Central memory CD4-positive, alpha-beta T cell (primary cell): ENCODE measurements at regions not wholly inside any gene's neighbourhood (a gene's known extent, or its start where the extent isn't known, plus 50 kb on each side); places are given as distances from the start of the nearest gene placed in this dataset.

ENCODE experiments used
- DNase-seq: peaks from one replicate; pipeline ENCODE4 v3.0.0; 2022

GRCh38 chr12:46461907-46462640, 89.5 kb upstream of the SLC38A2 start:
- no peak for DNase-seq

DNA sequence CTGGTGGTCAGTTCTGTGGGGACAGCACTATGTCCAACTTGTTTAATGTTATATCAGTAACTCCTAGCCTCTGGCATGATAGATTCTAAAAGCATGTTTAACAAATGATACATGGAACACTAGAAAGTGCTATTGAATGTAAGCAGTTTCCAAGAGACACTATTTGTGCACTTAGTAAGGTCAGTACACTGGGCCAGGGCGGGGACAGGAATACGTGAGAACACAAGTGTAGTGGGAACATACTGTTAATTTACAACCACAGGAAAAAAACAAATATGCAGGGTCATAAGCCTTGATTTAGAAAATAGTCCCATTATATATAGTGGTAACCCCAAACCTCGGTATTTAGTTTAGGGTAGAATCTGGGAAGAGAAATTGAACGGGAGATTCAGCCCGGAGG, 88.9 kb upstream of the SLC38A2 start:
- DNase-seq, result no peak

DNA sequence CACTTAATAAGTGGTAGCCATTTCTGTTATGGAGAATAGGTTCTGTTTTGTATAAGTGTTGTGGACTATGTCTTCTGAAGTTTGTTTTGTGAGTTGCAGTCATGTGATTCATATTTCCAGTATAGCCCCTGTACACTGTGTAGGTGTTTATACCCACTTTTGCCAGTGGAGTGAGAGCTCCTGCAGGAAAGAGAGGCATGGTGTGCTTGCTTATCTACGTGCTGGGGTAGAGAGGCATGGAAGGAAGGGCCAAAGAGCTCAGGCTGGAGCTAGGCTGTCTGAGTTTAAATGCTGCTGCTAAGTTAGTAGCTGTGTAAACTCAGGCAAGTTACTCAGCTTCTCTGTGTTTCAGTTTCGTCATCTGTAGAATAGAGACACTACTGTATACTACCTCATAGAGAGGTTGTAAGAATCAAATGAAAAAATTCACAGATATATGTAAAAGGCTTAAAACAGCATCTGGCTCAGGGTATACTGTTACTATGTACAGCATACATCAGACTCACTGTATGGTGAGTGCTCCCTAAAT, 88.2 kb upstream of the SLC38A2 start:
- no peak for DNase-seq

DNA sequence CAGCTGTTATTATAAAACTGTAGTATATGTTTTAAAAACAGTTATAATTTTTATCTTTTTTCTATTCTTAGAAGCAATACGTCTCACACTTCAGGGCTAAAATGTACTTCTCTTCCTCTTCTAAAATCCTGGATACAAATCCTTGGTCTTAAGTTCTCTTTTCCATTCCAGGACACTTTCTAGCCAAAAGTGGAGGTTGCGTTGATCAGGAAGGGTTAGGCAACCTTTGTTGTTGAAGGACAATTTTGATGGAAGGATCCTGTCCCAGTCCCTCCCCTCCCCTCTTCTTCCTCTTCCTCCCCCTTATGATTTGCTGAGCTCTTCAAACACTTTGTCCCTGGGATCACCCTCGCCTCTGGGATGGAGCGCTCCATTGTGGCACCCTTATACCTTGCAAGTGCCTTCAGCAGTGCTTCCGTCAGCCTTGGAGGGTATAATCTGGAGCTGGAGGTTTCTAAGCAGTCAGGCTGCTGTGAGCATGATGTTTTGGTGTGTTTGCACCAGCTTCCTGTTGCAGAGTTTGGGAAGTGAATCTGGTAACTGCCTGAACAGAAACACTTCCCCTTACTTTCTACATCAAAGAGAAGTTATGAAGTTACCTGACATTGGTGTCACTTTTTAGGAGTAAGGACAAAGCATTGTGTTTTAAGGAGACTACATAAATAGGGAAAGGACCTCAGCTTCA, 87.4 kb upstream of the SLC38A2 start:
- peak; percentile 13 for DNase-seq

- no peak for DNase-seq
These were observed 86.5 kb upstream of the SLC38A2 start for GRCh38 chr12:46459111-46459510.

- no peak for DNase-seq
These were observed 86.0 kb upstream of the SLC38A2 start for GRCh38 chr12:46458500-46459102.

GRCh38 chr12:46457958-46458357, 85.4 kb upstream of the SLC38A2 start:
- DNase-seq, result no peak

DNA sequence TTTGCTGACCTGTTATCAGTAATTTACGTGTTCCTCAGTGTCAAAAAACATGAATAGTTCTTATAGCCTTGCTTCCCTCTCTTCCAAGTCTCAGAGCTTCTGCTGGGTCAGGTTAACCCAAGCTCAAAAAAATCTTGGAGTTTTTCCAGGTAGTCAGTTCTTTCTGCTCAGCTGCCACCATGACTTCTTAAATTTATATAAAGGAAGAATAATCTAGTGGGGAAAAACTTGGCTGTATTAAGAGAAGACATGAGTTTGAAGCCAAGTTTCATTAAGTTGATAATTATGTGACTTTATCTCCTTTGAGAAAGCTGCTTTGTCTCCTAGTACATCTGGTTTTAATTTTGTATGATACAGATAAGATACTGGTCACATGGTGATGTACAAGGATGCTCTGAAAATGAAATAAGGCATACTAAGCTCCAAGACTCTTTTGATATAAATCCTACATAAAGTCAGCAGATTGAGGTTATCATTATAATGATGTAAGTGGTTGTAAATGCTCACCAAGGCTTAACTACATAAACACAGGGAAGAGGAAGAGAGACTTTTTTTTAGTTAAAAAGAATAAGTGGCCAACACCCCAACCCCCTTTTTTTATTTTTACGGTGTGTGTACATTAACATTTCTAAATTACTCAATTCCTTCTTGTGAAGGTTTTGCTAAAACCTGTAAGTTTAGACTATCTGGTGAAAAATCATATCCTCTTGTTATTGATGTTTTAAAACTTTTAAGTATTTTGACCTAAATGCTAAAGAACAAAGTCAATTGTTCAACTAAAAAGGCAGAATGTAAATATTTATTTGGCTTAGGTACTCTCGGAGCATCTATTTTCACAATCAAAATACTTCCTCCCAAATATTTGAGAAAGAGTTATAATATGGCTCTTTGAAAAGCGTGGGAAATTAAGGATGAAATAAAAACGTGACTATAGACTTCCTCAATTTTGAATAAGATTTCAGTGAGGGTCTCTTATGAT, 84.1 kb upstream of the SLC38A2 start:
- DNase-seq, result no peak

- DNase-seq, result no peak
These were observed 83.2 kb upstream of the SLC38A2 start for GRCh38 chr12:46455648-46456352.

DNA sequence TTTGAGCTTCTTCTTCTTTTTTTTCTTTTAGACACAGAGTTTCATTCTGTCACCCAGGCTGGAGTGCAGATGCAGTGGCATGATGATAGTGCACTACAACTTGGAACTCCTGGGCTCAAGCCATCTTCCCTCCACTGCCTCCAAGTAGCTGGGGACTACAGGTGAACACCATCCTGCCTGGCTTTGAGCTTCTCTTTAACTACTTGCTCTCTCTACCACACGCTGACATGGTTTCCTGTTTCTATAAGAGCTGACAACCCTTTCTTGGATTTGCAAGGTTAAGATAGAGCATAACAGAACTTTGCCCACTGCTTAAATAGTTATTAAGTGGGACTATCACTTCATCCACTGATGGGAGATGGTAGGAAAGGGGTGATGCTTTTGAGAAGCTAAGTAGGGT, 82.4 kb upstream of the SLC38A2 start:
- no peak for DNase-seq

DNA sequence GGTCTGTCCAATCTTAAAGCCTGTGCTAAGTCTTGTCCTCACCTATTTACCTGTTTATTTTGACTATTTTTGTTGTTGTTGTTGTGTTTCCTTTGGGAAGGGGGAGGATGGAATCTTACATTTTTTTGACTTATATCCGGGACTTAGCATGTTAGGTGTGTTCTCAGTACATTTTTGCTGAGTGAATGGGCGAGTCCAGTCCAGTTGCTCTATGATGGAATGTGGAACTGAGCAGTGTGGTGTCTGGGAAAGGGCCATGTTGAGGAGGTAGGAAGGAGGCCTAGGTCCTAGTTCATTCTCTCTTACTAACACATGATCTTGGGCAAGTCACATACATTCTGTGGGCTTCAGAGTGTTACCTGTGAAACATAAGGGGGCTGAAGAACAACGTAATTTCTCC, 80.9 kb upstream of the SLC38A2 start:
- DNase-seq, result no peak

GRCh38 chr12:46452776-46453175, 80.2 kb upstream of the SLC38A2 start:
- DNase-seq, result no peak

- no peak for DNase-seq
These were observed 79.6 kb upstream of the SLC38A2 start for GRCh38 chr12:46452061-46452615.

DNA sequence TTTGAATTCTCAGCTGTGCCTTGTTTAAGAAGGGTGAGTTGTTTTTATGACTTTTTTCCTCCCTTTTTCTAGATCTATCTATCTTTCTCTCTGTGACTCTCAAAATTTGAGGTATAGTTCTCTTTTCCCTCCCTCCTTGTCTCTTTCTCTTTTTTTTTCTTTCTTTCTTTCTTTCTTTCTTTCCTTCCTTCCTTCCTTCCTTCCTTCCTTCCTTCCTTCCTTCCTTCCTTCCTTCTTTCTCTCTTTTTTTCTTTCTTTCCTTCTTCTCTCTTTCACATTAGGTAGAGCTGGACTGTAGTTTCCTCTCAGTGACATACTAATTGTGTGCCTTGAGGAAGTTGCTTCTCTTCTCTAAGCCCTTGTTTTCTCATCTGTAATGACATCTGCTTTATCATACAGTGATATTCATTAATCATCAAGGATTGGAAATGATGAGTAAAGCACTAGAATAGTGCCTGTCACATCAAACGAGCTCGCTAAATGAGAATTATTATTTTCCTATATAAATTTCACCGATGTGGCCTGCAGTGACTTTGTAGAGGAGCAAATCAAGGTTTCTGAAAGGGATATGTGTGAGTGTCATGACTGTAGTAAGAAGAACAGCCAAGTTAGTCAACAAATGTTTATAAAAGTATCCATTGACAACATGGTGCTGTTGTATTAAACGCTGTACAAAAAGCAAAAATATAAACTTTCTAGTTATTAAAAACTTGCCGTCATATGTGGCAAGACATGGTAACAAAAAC, 78.9 kb upstream of the SLC38A2 start:
- DNase-seq, result no peak

- no peak for DNase-seq
These were observed 77.7 kb upstream of the SLC38A2 start for GRCh38 chr12:46450279-46450748.

DNA sequence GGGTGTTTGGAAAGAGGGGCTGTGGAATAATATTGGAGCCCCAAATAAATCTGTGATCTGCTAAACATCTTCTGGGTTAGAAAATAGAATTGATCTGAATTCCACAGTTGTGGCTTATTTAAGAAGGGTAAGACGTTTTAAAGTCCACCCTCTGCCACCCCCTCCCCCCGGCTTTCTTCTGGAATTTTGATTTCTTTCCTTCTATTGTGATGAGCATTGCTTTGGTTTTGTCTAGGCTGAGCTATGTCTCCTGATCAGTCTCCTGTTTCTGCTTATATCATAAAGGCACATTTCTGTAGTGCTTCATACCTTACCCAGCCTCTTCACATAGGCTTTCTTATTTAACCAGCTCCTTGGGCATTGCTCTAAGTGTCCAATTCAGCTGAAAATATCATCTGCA, 77.3 kb upstream of the SLC38A2 start:
- no peak for DNase-seq

- DNase-seq, result no peak
These were observed 76.7 kb upstream of the SLC38A2 start for GRCh38 chr12:46449316-46449715.

- DNase-seq, result no peak
These were observed 74.1 kb upstream of the SLC38A2 start for GRCh38 chr12:46446645-46447044.

DNA sequence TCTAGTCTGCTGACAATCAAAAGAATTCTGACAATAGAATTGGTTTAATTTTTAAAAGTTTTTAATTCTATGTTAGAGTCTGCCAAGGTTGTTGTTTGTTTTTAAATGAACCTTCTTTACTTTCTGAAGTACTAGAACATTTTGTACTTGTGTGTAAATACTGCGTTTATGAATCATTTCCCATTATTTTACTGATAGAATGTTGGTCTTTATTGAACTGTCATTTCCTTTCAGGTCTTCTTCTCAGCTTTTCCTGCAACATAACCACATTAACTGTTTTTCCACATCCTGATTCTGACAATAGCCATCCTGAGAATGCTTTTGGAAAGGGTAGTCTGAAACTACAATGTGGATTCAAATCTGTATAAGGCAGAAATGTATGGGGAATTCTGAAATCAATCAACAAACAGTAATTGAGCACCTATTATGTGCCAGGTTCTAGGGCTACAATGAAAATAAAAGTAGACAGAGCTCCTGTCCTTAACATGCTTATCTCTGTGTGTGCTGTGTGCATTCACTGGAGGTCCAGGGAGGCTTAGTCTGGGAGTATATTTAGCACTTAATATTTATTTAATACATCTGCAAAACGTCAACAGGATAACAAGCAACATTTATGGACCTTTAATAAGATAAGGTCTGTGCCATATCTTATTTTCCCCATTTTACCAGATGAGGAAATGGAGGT, 73.1 kb upstream of the SLC38A2 start:
- DNase-seq, result no peak

GRCh38 chr12:46445093-46445492, 72.5 kb upstream of the SLC38A2 start:
- no peak for DNase-seq
